ENCODE measurements at regions not wholly inside any gene's neighbourhood (a gene's known extent, or its start where the extent isn't known, plus 50 kb on each side); places are given as distances from the start of the nearest gene placed in this dataset.
"Not testable (repeated sequence)": the region's sequence is repeated elsewhere in the genome, so short reads cannot be mapped to it uniquely, and the experiment has no call there.

DNA sequence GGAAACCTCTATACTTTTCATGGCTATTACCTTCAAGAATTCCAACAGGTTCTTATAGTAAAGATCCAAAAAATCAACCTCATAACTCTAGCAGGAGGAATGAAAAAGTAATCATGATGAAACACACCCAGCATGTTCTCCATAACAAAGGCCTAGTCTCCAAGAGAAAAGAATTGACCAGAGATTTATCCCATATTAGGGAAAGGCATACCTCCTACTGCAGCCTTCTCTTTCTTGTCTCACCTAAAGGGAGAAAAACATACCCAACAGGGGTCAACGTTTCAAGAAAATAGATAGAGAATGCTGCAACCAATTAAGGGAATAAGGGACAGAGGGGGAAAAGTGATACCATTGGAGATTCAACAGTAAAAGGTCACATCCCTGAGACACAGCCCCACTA, 262.5 kb downstream of the FRK start:
- DNase-seq: no peak

DNA sequence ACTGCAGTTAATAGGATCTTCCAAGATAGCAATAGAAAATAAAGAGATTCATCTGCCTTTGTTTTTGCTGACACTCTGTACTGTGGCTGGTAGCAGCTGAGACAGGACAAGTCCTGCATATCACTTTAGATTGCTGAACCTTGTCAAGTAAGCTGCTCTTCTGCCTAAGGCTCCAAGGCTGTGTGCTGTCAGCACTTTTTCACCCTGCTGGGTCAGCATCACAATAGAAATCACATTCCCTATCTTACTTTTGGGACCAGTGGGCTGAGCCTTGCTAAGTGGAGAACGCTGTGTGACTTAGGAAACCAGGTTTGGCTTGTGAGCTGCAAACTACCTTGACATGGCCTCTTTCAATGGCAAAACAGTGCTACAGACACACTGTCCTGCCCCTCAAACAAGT, 263.9 kb downstream of the FRK start:
- DNase-seq: no peak

DNA sequence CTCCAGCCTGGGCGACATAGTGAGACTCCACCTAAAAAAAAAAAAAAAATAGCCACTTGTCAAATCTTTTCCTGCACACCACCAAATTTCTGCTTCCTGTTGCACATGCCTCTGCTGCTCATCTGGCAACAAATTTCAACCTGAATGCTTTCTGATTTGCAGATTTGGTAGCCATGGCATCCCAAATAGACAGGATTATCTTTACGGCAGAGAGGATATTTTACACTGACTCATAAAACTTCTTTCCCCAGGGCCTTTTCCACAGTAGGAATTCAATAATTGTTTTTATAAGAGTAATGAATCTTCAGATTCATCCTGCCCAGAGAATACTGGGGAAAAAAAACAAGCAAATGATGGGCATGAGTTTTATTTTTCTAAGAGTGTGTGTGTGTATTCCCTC, 264.6 kb downstream of the FRK start:
- no peak for DNase-seq

DNA sequence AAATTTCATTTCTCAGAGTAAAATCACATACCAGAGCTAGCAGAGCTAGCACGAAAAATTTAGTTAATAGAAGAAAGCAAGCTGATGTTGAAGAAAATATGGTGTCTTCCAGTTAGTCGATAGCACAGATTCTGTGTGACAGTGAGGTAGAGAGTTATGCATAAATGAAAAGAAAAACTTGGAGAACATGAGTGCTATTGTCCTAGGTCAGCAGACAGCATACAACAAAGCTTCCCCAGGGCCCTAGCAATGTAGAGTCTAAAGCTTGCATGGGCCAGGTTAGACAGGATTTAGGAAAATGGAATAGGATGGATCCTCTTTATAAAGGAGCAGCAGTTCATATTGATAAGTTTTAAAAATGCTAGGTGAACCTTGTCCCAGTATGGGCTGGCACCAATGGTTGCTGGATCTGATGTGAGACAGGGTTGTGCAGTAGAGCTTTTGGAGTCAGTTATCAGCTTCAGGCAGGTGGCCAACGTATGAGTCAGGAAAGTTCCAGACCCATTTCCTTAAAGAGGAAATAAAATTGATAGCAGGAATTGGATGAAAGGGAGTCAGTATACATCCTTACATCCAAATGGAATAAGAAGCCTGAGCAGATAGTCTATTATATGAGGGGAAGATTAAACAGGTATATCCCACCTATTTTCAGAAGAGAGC, 277.2 kb downstream of the FRK start:
- no peak for DNase-seq

GRCh38 chr6:115782612-115783011, 278.1 kb downstream of the FRK start:
- DNase-seq: no peak

- DNase-seq: no peak
Measured at GRCh38 chr6:115773741-115774140, 286.9 kb downstream of the FRK start.

GRCh38 chr6:115770851-115771250, 289.8 kb downstream of the FRK start:
- no peak for DNase-seq

GRCh38 chr6:115768500-115768899, 292.2 kb downstream of the FRK start:
- no peak for DNase-seq

DNA sequence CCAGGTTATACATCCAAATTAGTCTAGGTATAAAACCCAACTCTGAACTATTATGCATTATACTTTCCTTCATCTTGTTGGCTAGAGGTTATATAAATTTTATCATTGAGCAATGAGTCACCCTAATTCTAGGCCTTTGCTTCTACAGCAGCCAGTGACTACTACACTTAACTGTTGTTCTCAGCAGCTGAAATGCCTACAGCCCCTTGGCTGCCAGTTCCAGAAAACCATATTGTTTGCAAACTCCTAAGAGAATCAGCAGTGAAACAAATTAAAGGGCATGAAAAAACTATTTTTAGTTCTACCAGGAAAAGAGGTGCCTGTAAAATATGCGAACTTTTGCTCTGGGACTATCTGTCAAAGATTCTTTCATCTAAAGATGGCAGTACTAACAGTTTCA, 292.8 kb downstream of the FRK start:
- no peak for DNase-seq

- DNase-seq: no peak
Measured at GRCh38 chr6:115766745-115767462, 293.8 kb downstream of the FRK start.

DNA sequence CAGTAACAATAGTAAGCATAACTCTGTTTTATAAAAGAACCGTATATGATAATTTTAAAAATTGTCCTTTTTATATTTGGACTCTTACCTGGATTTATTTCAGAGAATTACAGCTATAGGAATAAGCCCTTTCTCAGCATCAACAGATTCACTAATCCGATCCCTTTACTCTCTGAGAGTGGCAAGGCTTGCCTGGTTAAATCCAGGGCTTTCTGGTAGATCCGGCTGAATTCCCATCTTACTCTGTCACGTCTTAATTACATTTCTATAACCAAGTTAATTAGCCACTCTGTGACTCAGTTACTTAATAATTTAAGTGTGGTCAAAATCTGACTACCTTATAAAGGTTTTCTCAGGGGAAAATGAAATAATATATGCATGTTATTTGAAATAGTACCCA, 294.7 kb downstream of the FRK start:
- no peak for DNase-seq

DNA sequence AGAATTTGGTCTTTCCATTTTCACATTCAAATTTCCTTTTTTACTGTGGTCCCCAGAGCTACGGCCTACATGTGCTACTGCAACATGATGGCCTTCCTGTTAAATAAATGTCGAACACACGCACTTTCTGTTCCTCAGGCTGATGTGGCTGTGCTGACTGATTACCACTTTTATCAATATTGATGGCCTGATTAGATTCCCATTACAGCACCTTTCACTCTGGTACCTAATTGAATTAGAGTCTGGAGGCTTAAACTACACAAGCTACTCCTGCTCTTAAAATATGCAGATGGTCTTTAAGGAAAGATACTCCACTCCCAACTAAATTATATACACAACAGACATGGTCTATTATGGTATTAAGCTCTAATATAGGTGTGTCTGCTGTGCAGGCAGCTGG, 301.6 kb downstream of the FRK start:
- no peak for DNase-seq

DNA sequence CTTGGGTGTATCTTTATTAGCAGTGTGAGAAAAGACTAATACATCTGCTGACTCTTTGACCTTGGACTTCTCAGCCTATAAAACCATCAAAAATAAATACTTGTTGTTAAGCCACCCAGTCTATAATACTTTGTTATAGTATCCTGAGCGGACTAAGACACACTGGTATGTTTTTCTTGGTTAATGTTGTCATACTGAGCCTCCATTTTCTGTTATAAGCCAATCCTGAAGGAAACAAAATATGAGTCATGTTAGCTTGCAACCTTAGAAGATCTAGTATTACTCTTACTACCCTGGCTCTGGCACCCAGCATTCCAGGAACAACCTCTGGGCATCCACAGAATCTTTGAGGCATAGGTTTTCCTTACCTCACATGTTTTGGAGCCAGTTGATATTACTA, 307.2 kb downstream of the FRK start:
- no peak for DNase-seq

DNA sequence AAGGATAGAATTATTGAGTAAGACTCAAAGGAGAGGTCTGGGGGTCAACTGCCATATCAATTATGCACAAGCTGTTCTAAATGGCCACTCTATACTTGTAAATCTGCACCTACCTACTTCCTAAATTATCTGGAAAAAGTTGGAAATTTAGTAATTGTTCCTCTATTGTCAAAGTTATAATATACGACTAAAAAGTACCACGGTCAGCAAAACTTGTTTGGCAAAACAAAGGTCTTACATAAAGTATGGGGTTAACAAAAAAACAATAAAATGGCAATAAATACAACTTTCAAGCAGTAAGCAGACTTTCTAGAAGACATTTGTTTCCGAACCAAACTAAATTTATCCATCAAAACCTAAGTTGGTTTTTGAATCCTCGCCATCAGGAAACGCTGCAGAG, 309.7 kb downstream of the FRK start:
- no peak for DNase-seq

DNA sequence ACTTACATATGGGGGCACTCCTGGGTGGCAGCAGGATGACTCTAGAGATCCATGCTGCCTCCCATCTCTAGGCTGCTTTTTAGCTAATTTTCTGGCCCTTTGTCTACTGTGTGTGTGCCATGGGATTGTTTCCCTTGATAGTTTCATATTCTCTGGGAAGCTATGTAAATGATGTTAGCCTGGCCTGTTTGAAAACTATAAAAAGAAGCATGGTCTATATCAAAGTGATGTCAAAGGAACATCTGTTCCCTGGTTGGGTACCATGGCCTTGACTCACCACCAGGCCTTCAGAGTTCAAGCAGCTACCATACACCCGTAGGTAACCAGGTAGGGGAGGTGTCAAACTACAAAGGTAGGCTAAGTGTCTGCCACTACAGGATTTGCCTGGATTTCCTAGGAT, 310.4 kb downstream of the FRK start:
- DNase-seq: no peak

DNA sequence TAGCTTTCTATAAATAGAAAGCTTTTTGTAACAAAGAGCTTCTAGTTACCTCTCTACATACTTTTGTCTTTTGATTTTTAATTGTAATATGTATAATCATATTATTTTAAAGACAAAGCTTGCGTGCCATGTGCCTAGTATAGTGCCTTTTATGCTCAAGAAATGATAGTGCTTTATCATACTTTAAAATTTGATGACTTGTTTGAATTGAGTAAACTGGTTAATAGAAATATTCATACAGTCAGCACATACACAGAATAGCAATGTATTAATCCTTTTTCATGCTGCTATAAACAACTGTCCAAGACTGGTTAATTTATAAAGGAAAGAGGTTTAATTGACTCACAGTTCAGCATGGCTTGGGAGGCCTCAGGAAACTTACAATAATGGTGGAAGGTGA, 313.0 kb downstream of the FRK start:
- DNase-seq: no peak

DNA sequence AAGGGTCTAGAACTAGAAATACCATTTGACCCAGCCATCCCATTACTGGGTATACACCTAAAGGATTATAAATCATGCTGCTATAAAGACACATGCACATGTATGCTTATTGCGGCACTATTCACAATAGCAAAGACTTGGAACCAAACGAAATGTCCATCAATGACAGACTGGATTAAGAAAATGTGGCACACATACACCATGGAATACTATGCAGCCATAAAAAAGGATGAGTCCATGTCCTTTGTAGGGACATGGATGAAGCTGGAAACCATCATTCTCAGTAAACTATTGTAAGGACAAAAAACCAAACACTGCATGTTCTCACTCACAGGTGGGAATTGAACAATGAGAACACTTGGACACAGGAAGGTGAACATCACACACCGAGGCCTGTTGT, 314.1 kb downstream of the FRK start:
- not testable (repeated sequence) for DNase-seq

- no peak for DNase-seq
Measured at GRCh38 chr6:115740907-115741306, 319.8 kb downstream of the FRK start.

- DNase-seq: no peak
Measured at GRCh38 chr6:115735610-115736009, 325.1 kb downstream of the FRK start.

GRCh38 chr6:115733426-115733825, 327.3 kb downstream of the FRK start:
- DNase-seq: no peak

DNA sequence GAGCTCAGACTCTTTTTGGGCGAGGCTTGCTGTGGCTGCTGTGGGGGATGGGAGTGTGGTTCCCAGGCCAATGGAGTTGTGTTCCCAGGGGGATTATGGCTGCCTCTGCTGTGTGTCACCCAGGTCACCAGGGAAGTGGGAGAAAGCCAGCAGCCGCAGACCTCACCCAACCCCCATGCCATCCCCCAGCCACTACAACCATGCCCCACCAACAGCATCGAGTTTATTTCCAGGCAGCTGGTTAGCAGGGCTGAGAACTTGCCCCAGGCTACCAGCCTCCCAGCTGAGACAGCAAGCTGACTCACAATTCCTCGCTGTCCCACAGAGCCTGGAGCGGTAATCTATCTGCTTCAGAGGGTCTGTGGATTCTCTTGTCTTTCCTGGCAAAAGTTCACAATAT, 331.7 kb downstream of the FRK start:
- no peak for DNase-seq

DNA sequence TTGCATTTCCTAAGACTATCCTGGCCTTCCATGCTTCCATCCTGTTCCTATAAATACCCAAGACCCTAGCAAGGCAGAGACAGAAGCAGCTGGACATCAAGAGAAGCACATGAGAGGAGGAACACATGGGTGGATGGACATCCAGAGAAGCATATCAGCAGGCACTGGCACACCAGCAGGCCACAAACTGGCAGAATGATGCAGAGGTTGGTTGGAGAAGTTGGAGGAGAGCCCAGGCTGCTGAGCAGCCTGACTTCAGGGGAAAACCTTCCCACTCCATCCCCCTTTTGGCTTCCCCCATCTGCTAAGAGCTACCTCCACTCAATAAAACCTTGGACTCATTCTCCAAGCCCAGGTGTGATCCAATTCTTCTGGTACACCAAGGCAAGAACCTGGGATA, 332.5 kb downstream of the FRK start:
- no peak for DNase-seq

DNA sequence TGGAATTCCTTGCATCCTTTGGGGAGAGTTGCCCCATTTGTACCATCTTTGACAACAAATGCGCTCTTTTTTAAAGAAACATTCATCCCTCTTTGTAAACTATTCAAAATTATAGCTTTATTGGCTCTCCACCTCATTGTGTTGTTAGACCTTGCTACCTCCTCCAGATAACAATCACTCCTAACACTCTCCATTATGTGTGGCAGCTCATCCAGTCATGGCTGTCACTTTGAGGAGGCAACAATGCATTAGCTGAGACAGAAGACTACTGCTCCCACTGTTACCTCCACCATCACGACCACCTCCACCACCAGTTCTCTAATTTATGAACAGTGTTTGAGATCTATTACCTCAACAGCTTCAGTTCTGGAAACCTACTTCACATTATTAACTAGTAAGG, 339.1 kb downstream of the FRK start:
- DNase-seq: no peak

DNA sequence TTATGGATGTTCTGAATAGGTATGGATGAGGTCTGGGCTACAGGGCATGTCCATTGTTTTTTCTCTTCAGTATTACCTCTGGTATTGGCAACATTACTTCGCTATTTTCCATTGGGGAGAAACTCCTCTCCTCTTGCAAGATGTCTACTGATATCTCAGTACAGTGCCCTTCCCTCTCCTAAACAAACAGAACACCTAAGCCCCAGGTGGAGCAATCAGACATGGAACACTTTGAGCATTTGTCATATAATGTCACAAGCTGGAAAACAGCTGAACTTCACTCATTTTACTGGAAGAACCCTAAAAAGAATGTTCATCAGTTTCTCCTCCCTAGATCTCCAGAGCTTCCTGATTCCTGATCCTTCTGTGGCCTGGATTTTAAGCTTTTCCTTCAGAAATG, 339.8 kb downstream of the FRK start:
- DNase-seq: no peak

DNA sequence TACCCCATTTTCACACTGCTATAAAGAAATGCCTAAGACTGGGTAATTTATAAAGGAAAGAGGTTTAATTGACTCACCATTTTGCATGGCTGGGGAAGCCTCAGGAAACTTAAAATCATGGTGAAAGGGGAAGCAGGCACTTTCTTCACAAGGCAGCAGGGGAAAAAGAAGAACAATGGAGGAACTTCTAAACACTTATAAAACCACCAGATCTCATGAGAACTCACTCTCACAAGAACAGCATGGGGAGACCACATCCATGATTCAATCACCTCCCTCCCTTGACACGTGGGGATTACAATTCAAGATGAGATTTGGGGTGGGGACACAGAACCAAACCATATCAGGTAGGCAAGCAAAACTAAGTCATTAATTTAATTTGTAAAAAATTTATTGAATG, 343.2 kb downstream of the FRK start:
- DNase-seq: no peak
